A673 (cell line): ENCODE measurements at regions not wholly inside any gene's neighbourhood (a gene's known extent, or its start where the extent isn't known, plus 50 kb on each side); places are given as distances from the start of the nearest gene placed in this dataset.

Experiments
- BruUV-seq: library from RNA; stranded (reverse); fragments of 400-500 nt; replicated peaks from 2 replicates; lab custom pipeline; 2021; lab: Mats Ljungman, UMichigan
- CTCF ChIA-PET: fragments of 300-600 bp; sonication (Branson Sonifier 250); formaldehyde crosslinking; loops from one replicate; lab custom pipeline; 2022; ENCODE audit warnings: antibody characterized with exemption; lab: Charles Lee
- POLR2A ChIA-PET: fragments of 300-600 bp; sonication (Branson Sonifier 250); formaldehyde crosslinking; loops from one replicate; lab custom pipeline; 2022; ENCODE audit warnings: antibody characterized with exemption; ENCODE audit not compliant: low non-redundant PET; lab: Charles Lee
- DNase-seq: peaks from one replicate; pipeline ENCODE4 v3.0.0-alpha.2; 2015; ENCODE audit warnings: low spot score
- H3K27ac ChIP-seq: fragments of 200-600 bp; sonication (generic); 2 replicates; pipeline ENCODE4 v1.5.1; 2016; ENCODE audit warnings: mixed run types, low read depth, mild to moderate bottlenecking, mixed read lengths, antibody characterized with exemption, low read length; ENCODE audit not compliant: poor library complexity, severe bottlenecking
- H3K27me3 ChIP-seq: fragments of 200-600 bp; sonication (generic); replicated peaks from 2 replicates; pipeline ENCODE4 v1.6.1; 2017; ENCODE audit warnings: mixed run types, low read depth, mild to moderate bottlenecking, mixed read lengths, antibody characterized with exemption, low read length; ENCODE audit not compliant: insufficient read depth, poor library complexity
- H3K36me3 ChIP-seq: fragments of 200-600 bp; sonication (generic); 2 replicates; pipeline ENCODE4 v1.6.1; 2016; ENCODE audit warnings: mixed run types, mild to moderate bottlenecking, mixed read lengths, antibody characterized with exemption, low read length; ENCODE audit not compliant: insufficient read depth, poor library complexity, severe bottlenecking
- H3K4me1 ChIP-seq: fragments of 200-600 bp; sonication (generic); 2 replicates; pipeline ENCODE4 v1.6.1; 2017; ENCODE audit warnings: mixed run types, mild to moderate bottlenecking, mixed read lengths, antibody characterized with exemption, low read length; ENCODE audit not compliant: insufficient read depth, poor library complexity, severe bottlenecking
- H3K4me3 ChIP-seq: fragments of 200-600 bp; sonication (generic); 2 replicates; pipeline ENCODE4 v1.5.1; 2016; ENCODE audit warnings: low read depth, mixed run types, mild to moderate bottlenecking, mixed read lengths, low read length; ENCODE audit not compliant: poor library complexity, severe bottlenecking
- H3K9me3 ChIP-seq: fragments of 200-600 bp; sonication (generic); 2 replicates; pipeline ENCODE4 v1.6.1; 2016; ENCODE audit warnings: mixed run types, low read depth, mild to moderate bottlenecking, mixed read lengths, antibody characterized with exemption, low read length; ENCODE audit not compliant: poor library complexity, severe bottlenecking
- EZH2 ChIP-seq: fragments of 200-600 bp; sonication (generic); IDR thresholded peaks from 2 replicates; pipeline ENCODE4 v1.6.1; 2017; ENCODE audit warnings: borderline replicate concordance, low read depth, mild to moderate bottlenecking, mixed read lengths, antibody characterized with exemption, low read length; ENCODE audit not compliant: poor library complexity, severe bottlenecking
- intact Hi-C: fragments of 100-400 bp; cut with micrococcal nuclease; formaldehyde crosslinking; loops from one replicate; pipeline ENCODE4 v1.10.0; 2022; ENCODE audit not compliant: unreplicated experiment
- TF ChIP-seq, protein P1 (sequence below): fragments of 300-800, 200-600 bp; sonication (generic); conservative IDR thresholded peaks from 2 replicates; pipeline ENCODE4 v1.5.1; 2017; ENCODE audit warnings: low read depth, mild to moderate bottlenecking, antibody characterized with exemption, low read length, moderate library complexity, mixed read lengths

DNA sequence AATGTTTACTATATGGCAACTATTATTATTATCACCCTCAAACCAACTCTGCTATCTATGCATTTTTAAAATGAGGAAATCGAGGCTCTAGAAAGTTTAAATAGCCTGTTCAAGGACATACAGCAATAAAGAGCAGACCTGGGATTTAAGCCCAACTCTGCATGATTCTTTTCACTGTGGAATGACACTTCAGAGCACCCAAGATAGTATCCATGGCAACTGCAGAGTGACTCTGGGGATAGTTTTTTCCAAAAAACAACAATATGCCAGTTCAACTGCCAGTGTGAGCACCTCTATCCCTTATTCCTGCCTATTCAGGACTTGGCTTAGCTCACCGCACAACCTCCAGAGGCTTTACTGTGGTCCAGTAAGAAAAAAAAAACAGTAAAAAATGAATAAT lies 293.9 kb downstream of the BRINP2 start:
- no peaks in the 10 kb centered on the region for H3K27me3 ChIP-seq
- TF ChIP-seq EZH2: no peak
- TF ChIP-seq, protein P1, sequence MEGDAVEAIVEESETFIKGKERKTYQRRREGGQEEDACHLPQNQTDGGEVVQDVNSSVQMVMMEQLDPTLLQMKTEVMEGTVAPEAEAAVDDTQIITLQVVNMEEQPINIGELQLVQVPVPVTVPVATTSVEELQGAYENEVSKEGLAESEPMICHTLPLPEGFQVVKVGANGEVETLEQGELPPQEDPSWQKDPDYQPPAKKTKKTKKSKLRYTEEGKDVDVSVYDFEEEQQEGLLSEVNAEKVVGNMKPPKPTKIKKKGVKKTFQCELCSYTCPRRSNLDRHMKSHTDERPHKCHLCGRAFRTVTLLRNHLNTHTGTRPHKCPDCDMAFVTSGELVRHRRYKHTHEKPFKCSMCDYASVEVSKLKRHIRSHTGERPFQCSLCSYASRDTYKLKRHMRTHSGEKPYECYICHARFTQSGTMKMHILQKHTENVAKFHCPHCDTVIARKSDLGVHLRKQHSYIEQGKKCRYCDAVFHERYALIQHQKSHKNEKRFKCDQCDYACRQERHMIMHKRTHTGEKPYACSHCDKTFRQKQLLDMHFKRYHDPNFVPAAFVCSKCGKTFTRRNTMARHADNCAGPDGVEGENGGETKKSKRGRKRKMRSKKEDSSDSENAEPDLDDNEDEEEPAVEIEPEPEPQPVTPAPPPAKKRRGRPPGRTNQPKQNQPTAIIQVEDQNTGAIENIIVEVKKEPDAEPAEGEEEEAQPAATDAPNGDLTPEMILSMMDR: no peak
- POLR2A ChIA-PET: no interaction called here
- no peak for DNase-seq
- no TSS peak for BruUV-seq
- no peak overlapping the region for H3K4me3 ChIP-seq
- peaks cover 4% of the 10 kb centered on the region for H3K9me3 ChIP-seq
- intact Hi-C loops: no loop called here
- H3K4me1 ChIP-seq: peaks cover 8% of the 10 kb centered on the region
- CTCF ChIA-PET: no interaction called here
- no peak overlapping the region for H3K27ac ChIP-seq
- H3K36me3 ChIP-seq: no peaks in the 10 kb centered on the region

DNA sequence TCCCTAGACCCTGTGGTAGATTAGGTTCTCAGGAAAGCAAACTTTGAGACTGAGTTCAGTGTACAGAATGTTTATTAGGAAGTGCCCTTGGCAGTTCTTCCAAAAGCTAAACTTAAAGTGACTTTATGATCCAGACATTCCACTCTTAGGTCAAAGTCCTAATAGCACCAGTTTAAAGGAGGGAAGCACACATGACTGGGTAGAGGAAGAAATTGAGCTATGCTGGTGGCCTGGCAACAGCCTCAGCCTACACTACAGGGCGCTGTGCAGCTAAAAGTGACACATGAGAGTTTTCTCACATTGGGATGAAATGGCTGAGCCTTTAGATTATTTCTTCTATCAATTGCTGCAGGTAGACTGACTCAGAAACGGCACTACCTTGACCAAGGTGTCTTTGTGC lies 280.4 kb downstream of the BRINP2 start:
- Histone ChIP-seq H3K9me3 (no peaks in the 10 kb centered on the region), H3K27me3 (no peaks in the 10 kb centered on the region), H3K4me3 (no peak overlapping the region), H3K27ac (no peak overlapping the region), H3K36me3 (no peaks in the 10 kb centered on the region), H3K4me1 (peaks cover 4% of the 10 kb centered on the region)
- no TSS peak for BruUV-seq
- intact Hi-C loops: no loop called here
- ChIA-PET CTCF (no interaction called here), POLR2A (interaction anchor here (0.6 kb wide), 1 partner anchor 1826 kb away, joined by 3 read pairs; no protein-coding TSS in a partner anchor)
- TF ChIP-seq, protein P1: no peak
- TF ChIP-seq EZH2: no peak
- no peak for DNase-seq

DNA sequence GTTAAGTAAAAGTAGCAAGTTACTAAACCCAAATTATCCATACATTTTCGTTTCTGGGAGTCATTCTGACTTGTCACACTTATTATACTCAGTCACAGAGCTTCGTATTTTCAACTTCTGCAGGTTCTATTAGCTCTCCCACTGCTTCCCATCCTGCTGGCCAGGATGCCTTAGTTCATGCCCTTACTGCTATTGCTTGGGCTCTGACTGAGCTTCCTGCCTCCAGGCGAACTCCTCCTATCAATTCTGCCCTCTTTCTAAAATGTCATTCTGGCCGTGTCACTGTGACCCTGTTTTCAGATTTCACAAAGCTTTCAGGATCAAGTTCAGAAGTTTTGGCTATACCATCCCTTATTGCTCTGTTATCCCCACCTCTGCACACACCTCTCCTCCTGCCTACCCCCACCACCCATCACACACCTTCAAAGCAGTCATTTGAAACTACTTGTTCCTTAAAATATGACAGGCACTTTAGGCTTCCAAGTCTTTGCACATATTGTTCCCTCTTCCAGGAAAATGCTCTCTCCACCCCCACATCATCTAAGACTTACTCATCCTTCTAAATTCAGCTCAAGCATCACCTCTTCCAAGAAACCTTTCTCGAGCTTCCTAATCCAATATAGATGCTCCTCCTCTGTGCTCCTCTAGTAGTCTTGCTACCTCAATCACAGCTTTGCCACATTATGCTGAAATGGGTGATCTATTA lies 278.0 kb downstream of the BRINP2 start:
- CTCF ChIA-PET: no interaction called here
- H3K4me3 ChIP-seq: no peak overlapping the region
- intact Hi-C loops: loop anchor here (10.0 kb wide), 1 partner anchor 496 kb away; no protein-coding TSS in a partner anchor
- no peaks in the 10 kb centered on the region for H3K27me3 ChIP-seq
- TF ChIP-seq, protein P1: no peak
- no peak for TF ChIP-seq EZH2
- no peak overlapping the region for H3K27ac ChIP-seq
- DNase-seq: no peak
- no peaks in the 10 kb centered on the region for H3K36me3 ChIP-seq
- H3K9me3 ChIP-seq: no peaks in the 10 kb centered on the region
- no TSS peak for BruUV-seq
- POLR2A ChIA-PET: no interaction called here
- H3K4me1 ChIP-seq: peaks cover 19% of the 10 kb centered on the region
